MM.1S (cell line): ENCODE measurements at regions not wholly inside any gene's neighbourhood (a gene's known extent, or its start where the extent isn't known, plus 50 kb on each side); places are given as distances from the start of the nearest gene placed in this dataset.

Experiments
- EZH2phosphoT487 ChIP-seq: fragments of 300-600 bp; sonication (generic); IDR thresholded peaks from 2 replicates; pipeline ENCODE4 v1.6.1; 2018; ENCODE audit warnings: antibody characterized with exemption, low read length
- TF ChIP-seq, protein P1 (sequence below): fragments of 300-600 bp; sonication (generic); IDR thresholded peaks from 2 replicates; pipeline ENCODE4 v1.5.1; 2016; ENCODE audit warnings: antibody characterized with exemption, low read length, mixed read lengths

DNA sequence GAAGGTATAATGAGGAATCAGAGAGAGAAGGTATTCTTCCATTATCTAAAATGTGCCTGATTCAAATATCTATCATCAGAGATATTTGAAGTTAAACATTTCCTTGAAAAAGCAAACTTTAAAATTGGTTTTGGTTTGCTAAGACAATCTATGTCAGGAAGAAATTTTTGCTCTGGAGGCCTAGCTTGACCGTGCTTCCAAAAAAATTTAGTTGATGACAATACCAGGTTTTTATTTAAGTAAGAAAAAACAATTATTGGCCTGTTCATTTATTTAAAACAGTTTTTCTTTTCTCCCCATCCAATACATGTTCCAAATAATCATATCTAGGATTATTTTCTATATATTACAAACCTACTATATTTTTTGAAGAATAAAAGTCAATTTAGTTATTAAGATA, 75.3 kb downstream of the OTOL1 start:
- TF ChIP-seq, protein P1, sequence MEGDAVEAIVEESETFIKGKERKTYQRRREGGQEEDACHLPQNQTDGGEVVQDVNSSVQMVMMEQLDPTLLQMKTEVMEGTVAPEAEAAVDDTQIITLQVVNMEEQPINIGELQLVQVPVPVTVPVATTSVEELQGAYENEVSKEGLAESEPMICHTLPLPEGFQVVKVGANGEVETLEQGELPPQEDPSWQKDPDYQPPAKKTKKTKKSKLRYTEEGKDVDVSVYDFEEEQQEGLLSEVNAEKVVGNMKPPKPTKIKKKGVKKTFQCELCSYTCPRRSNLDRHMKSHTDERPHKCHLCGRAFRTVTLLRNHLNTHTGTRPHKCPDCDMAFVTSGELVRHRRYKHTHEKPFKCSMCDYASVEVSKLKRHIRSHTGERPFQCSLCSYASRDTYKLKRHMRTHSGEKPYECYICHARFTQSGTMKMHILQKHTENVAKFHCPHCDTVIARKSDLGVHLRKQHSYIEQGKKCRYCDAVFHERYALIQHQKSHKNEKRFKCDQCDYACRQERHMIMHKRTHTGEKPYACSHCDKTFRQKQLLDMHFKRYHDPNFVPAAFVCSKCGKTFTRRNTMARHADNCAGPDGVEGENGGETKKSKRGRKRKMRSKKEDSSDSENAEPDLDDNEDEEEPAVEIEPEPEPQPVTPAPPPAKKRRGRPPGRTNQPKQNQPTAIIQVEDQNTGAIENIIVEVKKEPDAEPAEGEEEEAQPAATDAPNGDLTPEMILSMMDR: no peak
- TF ChIP-seq EZH2phosphoT487: no peak
